NCI-H2196 (cell line): ENCODE measurements at regions not wholly inside any gene's neighbourhood (a gene's known extent, or its start where the extent isn't known, plus 50 kb on each side); places are given as distances from the start of the nearest gene placed in this dataset.
"Not testable (repeated sequence)": the region's sequence is repeated elsewhere in the genome, so short reads cannot be mapped to it uniquely, and the experiment has no call there.

Experiments
- DNase-seq: peaks from one replicate; lab custom pipeline; 2025; ENCODE audit not compliant: unreplicated experiment; lab: John Stamatoyannopoulos, UW

DNA sequence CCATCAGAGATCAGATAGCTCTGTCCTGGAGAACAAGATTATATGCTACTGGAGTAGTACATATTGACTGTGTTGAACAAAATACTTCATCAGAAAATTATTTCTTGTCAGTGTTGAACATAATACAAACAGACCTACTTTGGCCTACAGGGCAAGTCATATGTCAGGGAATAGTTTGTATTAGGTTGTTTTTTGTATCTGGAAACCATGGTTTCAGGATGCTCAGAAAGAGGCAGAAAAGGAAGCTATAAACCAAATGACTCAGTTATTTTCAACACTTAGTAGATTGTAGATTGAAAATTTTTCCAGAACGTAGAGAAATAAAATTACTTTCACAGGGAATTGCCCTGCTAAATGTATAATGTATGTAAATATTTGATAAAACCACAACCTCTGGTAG, 198.4 kb downstream of the CYB561 start:
- no peak for DNase-seq

- DNase-seq = peak; percentile 24
Observed at GRCh38 chr17:63249256-63250004, 196.7 kb downstream of the CYB561 start.

- no peak for DNase-seq
Observed at GRCh38 chr17:63250830-63251229, 195.3 kb downstream of the CYB561 start.

- DNase-seq = peak; percentile 15
Observed at GRCh38 chr17:63258785-63259184, 187.3 kb downstream of the CYB561 start.

- DNase-seq = no peak
Observed at GRCh38 chr17:63262751-63263476, 183.2 kb downstream of the CYB561 start.

DNA sequence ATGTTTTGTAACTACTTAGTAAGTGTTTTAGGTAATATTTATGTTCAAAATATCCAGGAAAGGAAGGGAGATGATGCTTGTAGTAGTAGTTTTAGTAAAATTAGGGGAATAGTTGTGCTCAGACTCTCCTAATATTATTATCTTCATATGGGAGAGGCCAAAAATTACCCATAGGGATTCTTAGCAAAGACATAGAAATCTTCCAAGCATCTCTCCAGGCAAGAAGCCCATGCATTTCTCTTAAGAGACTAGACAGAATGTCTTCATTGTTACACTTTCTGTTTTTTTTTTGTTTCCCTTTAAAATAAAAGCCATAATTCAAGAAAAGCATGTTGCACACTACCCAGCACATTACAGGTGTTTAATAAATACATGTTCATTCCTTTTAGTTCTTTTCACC, 180.6 kb downstream of the CYB561 start:
- DNase-seq = no peak

DNA sequence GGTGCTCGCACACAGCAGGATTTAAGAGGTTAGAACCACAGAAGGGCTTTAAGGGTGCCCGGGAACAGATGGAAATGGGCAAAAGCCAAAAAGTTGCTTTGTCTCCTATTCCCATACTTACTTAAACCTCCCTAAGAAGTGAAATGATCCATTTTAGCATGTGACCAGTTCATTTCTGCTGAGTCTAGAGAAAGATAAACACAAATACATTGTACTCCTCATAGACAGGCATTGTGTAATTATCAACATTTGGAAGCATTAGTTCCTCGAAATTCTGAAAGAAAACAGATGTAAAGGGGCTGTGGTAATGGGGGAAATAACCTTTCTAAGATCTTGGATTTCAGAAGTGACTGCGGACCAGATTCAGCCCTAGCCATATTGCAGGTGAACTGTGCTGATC, 178.3 kb downstream of the CYB561 start:
- no peak for DNase-seq

- DNase-seq = no peak
Observed at GRCh38 chr17:63268827-63269226, 177.3 kb downstream of the CYB561 start.

DNA sequence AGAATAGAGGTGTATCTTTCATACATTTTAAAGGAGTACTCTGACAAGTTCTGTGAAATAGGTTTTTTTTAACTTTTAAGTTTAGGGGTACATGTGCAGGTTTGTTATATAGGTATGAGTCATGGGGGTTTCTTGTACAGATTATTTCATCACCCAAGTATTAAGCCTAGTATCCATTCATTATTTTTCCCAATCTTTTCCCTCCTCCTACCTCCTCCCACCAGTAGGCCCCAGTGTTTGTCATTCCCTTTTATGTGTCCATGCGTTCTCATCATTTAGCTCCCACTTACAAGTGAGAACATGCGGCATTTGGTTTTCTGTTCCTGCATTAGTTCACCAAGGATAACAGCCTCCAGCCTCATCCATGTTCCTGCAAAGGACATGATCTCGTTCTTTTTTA, 175.5 kb downstream of the CYB561 start:
- DNase-seq = no peak

DNA sequence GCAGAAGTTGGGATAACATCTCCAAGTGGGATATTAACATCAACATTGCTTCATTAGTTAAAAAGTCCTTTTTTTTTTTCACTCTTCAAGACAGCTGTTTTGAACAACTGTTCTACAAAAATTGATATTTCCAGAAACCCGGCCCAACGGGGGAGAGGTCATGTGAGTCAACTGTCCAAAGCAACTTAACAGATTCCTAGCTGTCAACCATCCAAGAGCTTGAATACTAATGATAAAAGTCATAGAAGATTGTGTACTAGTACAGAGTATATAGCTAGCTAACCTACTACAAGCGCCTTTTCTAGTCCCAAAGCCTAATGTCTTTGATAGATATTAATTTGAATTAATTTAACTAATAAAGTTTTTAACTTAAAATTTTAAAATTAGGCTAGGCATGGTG, 172.0 kb downstream of the CYB561 start:
- no peak for DNase-seq

GRCh38 chr17:63275318-63275970, 170.7 kb downstream of the CYB561 start:
- no peak for DNase-seq

GRCh38 chr17:63275971-63276745, 169.9 kb downstream of the CYB561 start:
- DNase-seq = no peak

GRCh38 chr17:63276821-63277220, 169.3 kb downstream of the CYB561 start:
- DNase-seq = no peak

- DNase-seq = no peak
Observed at GRCh38 chr17:63277629-63278028, 168.5 kb downstream of the CYB561 start.

GRCh38 chr17:63278728-63279442, 167.2 kb downstream of the CYB561 start:
- DNase-seq = no peak

GRCh38 chr17:63279498-63280230, 166.4 kb downstream of the CYB561 start:
- no peak for DNase-seq

DNA sequence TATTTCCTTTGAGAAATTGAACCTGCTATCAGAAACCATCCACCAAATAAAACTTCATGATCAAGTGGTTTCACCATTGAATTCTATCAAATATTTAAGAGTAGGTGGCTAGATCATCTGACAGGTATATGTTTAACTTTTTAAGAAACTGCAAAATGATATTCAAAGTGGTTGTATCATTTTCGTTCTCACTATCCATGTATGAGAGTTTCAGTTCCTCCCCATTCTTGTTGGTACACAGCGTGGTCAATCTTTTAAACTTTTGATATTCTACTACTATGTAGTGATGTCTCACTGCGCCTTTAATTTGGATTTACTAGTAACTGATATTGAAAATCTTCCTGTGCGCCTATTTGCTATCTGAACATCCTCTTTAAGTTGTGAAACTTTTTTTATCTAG, 163.7 kb downstream of the CYB561 start:
- DNase-seq = no peak

DNA sequence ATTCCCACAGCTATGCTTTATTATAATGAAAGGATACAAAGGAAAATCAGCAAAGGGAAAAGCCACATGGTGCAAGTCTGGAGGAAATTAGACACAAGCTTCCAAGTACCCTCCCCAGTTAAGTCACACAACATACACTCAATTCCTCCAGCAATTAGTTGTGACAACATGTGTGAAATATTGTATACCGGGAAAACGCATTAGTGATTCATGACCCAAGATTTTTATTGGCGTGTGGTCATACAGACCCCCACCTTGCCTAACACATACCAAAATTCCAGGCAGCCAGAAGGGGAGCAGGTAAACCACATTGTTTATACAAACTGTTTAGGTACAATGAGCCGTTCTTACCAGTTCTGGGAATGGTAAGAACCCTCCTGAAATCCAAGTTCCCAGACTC, 160.6 kb downstream of the CYB561 start:
- DNase-seq = no peak

- no peak for DNase-seq
Observed at GRCh38 chr17:63286254-63286653, 159.9 kb downstream of the CYB561 start.

- not testable (repeated sequence) for DNase-seq
Observed at GRCh38 chr17:63287006-63287405, 159.1 kb downstream of the CYB561 start.
